HL-60 (cell line): ENCODE measurements at regions not wholly inside any gene's neighbourhood (a gene's known extent, or its start where the extent isn't known, plus 50 kb on each side); places are given as distances from the start of the nearest gene placed in this dataset.

Experiments
- DNase-seq, 2 experiments: peaks; one replicate each; pipeline ENCODE4 v3.0.0-alpha.2; 2010 to 2020; ENCODE audit warnings: low read depth in 1 of 2, low spot score in 1 of 2
- H3K27ac ChIP-seq: fragments of 250-450 bp; sonication (Bioruptor Pico); replicated peaks from 2 replicates; pipeline ENCODE4 v1.5.1; 2020; ENCODE audit warnings: mild to moderate bottlenecking, moderate library complexity
- H3K27me3 ChIP-seq: fragments of 250-450 bp; sonication (Bioruptor Pico); 2 replicates; pipeline ENCODE4 v1.5.1; 2021; ENCODE audit warnings: mild to moderate bottlenecking, moderate library complexity; ENCODE audit not compliant: insufficient read depth, poor library complexity, severe bottlenecking
- H3K4me3 ChIP-seq: replicated peaks from 2 replicates; pipeline ENCODE4 v1.5.1; 2011; ENCODE audit warnings: mild to moderate bottlenecking, control low read depth, low read length; ENCODE audit not compliant: insufficient read depth
- CTCF ChIP-seq: IDR thresholded peaks from one replicate; pipeline ENCODE4 v1.5.1; 2011; ENCODE audit warnings: low read length, control low read depth, inconsistent platforms; ENCODE audit not compliant: insufficient read depth
- GABPA ChIP-seq: IDR thresholded peaks from 2 replicates; pipeline ENCODE4 v1.6.1; 2012; ENCODE audit warnings: low read depth
- POLR2AphosphoS5 ChIP-seq: IDR thresholded peaks from 2 replicates; pipeline ENCODE4 v1.6.1; 2012; ENCODE audit warnings: low read depth
- REST ChIP-seq: IDR thresholded peaks from 2 replicates; pipeline ENCODE4 v1.6.1; 2012; ENCODE audit warnings: low read depth; ENCODE audit not compliant: insufficient replicate concordance
- SPI1 ChIP-seq: IDR thresholded peaks from 2 replicates; pipeline ENCODE4 v1.6.1; 2012; ENCODE audit warnings: low read depth, mild to moderate bottlenecking, borderline replicate concordance

- Histone ChIP-seq H3K27ac (no peak overlapping the region), H3K4me3 (no peak overlapping the region), H3K27me3 (no peaks in the 10 kb centered on the region)
- no peak for TF ChIP-seq REST
- TF ChIP-seq CTCF = no peak
- no peak for TF ChIP-seq POLR2AphosphoS5
- no peak for TF ChIP-seq SPI1
- no peak for TF ChIP-seq GABPA
- DNase-seq = no peak
These were observed 404.4 kb downstream of the SPRY2 start for GRCh38 chr13:79936368-79937136.

GRCh38 chr13:79935121-79935520 lies 405.8 kb downstream of the SPRY2 start:
- H3K27ac ChIP-seq = no peak overlapping the region
- no peak for TF ChIP-seq CTCF
- TF ChIP-seq POLR2AphosphoS5 = no peak
- no peak for TF ChIP-seq GABPA
- TF ChIP-seq REST = no peak
- TF ChIP-seq SPI1 = no peak
- no peak for DNase-seq
- H3K27me3 ChIP-seq = no peaks in the 10 kb centered on the region
- H3K4me3 ChIP-seq = no peak overlapping the region

- DNase-seq = no peak
- H3K27ac ChIP-seq = no peak overlapping the region
- TF ChIP-seq CTCF = no peak
- no peak for TF ChIP-seq REST
- H3K27me3 ChIP-seq = no peaks in the 10 kb centered on the region
- no peak overlapping the region for H3K4me3 ChIP-seq
These were observed 407.5 kb downstream of the SPRY2 start for GRCh38 chr13:79933389-79933788.
